PC-9 (cell line): ENCODE measurements at regions not wholly inside any gene's neighbourhood (a gene's known extent, or its start where the extent isn't known, plus 50 kb on each side); places are given as distances from the start of the nearest gene placed in this dataset.

Source experiments
- EZH2 ChIP-seq: fragments of 200-600 bp; sonication (generic); IDR thresholded peaks from 2 replicates; pipeline ENCODE4 v1.8.0; 2017; ENCODE audit warnings: antibody characterized with exemption, low read depth
- TF ChIP-seq, protein P1 (sequence below): fragments of 200-600 bp; sonication (generic); conservative IDR thresholded peaks from 2 replicates; pipeline ENCODE4 v1.6.1; 2017; ENCODE audit warnings: mixed run types, antibody characterized with exemption, mild to moderate bottlenecking, moderate library complexity

DNA sequence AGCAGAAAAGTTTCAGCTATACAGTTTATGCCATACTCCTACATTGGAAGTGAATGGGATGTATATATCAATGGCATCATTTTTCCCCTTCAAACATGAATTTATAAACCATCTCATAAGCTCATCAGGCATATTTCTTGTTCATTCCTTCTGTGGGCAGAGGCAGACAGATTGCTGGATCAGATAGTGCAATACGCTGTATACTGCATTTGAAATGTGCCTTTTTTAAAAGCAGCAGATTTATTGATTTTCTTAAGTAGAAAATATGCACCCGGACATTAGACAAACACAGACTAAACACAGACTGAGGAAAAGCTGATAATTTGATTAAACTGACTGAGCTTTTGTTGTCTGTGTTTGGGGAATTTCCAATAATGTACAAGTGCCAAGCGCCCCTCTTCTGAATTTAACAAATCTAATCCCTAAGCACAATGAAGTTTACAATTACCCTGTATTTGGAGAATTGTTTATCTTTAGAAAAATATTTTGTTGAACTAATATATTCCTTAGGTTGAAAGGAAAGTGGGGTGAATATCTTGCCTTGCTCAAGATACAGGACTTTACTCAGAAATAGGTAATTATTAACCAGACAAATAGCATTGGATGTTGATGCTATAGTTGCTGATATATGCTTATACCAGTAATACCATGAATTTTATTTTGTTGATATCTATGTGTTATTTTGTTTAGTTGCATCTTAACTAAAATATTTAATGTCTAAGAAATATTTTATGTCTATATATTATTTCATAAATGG is 566.6 kb upstream of the MEF2C start:
- TF ChIP-seq, protein P1, sequence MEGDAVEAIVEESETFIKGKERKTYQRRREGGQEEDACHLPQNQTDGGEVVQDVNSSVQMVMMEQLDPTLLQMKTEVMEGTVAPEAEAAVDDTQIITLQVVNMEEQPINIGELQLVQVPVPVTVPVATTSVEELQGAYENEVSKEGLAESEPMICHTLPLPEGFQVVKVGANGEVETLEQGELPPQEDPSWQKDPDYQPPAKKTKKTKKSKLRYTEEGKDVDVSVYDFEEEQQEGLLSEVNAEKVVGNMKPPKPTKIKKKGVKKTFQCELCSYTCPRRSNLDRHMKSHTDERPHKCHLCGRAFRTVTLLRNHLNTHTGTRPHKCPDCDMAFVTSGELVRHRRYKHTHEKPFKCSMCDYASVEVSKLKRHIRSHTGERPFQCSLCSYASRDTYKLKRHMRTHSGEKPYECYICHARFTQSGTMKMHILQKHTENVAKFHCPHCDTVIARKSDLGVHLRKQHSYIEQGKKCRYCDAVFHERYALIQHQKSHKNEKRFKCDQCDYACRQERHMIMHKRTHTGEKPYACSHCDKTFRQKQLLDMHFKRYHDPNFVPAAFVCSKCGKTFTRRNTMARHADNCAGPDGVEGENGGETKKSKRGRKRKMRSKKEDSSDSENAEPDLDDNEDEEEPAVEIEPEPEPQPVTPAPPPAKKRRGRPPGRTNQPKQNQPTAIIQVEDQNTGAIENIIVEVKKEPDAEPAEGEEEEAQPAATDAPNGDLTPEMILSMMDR, result no peak
- no peak for TF ChIP-seq EZH2
